ENCODE measurements at regions not wholly inside any gene's neighbourhood (a gene's known extent, or its start where the extent isn't known, plus 50 kb on each side); places are given as distances from the start of the nearest gene placed in this dataset.

GRCh38 chr12:92543359-92543758, 159.4 kb upstream of the PLEKHG7 start:
- TF ChIP-seq EZH2phosphoT487 (IDR thresholded peaks at IDR 0.05; ENCODE audit: borderline replicate concordance, low read length) (no peak), EZH2 (IDR thresholded peaks at IDR 0.05; ENCODE audit: low read length, unreplicated experiment) (no peak)
- TF ChIP-seq, protein P1, sequence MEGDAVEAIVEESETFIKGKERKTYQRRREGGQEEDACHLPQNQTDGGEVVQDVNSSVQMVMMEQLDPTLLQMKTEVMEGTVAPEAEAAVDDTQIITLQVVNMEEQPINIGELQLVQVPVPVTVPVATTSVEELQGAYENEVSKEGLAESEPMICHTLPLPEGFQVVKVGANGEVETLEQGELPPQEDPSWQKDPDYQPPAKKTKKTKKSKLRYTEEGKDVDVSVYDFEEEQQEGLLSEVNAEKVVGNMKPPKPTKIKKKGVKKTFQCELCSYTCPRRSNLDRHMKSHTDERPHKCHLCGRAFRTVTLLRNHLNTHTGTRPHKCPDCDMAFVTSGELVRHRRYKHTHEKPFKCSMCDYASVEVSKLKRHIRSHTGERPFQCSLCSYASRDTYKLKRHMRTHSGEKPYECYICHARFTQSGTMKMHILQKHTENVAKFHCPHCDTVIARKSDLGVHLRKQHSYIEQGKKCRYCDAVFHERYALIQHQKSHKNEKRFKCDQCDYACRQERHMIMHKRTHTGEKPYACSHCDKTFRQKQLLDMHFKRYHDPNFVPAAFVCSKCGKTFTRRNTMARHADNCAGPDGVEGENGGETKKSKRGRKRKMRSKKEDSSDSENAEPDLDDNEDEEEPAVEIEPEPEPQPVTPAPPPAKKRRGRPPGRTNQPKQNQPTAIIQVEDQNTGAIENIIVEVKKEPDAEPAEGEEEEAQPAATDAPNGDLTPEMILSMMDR (conservative IDR thresholded peaks at IDR 0.05; ENCODE audit: low read depth, low read length) = no peak
